ENCODE measurements at regions not wholly inside any gene's neighbourhood (a gene's known extent, or its start where the extent isn't known, plus 50 kb on each side); places are given as distances from the start of the nearest gene placed in this dataset.

GRCh38 chr5:110096419-110096818 is 406.7 kb downstream of the MAN2A1 start:
- Histone ChIP-seq H3K9ac (replicated peaks; ENCODE audit: extremely low read depth, insufficient read depth, low read length) (no peak overlapping the region), H3K27me3 (ENCODE audit: control insufficient read depth in 2 of 2, insufficient read depth in 2 of 2, low read length in 2 of 2) (no peaks in the 10 kb centered on the region), H3K4me3 (replicated peaks in 1 of 3; ENCODE audit: insufficient read depth in 1 of 3, low read depth in 1 of 3, low read length in 3 of 3) (no peak overlapping the region), H3K27ac (ENCODE audit: insufficient read depth, low read depth, low read length) (no peak overlapping the region), H3K4me2 (ENCODE audit: insufficient read depth, low read length) (no peak overlapping the region), H2AFZ (ENCODE audit: low read depth, low read length) (no peak overlapping the region), H4K20me1 (replicated peaks; ENCODE audit: control insufficient read depth, extremely low read depth, insufficient read depth, low read length) (no peaks in the 10 kb centered on the region), H3K9me1 (replicated peaks; ENCODE audit: control insufficient read depth, extremely low read depth, insufficient read depth, low read length) (no peaks in the 10 kb centered on the region), H3K9me3 (replicated peaks; ENCODE audit: control insufficient read depth, insufficient read depth, low read length) (no peaks in the 10 kb centered on the region), H3K79me2 (ENCODE audit: control insufficient read depth, insufficient read depth, low read length) (no peaks in the 10 kb centered on the region), H3K4me1 (ENCODE audit: control insufficient read depth, extremely low read depth, insufficient read depth, low read length) (no peaks in the 10 kb centered on the region), H3K36me3 (ENCODE audit: control insufficient read depth in 2 of 2, extremely low read depth in 1 of 2, insufficient read depth in 2 of 2, low read length in 2 of 2) (no peaks in the 10 kb centered on the region)
- dilution Hi-C loops (cut with MboI; ENCODE audit: extremely low pct_ligation_motif_present, low sequenced_read_pairs) (no loop called here), intact Hi-C loops (cut with micrococcal nuclease) (no loop called here)
- ChIA-PET POLR2A (no interaction called here), CTCF (no interaction called here)
- TF ChIP-seq EZH2 (IDR thresholded peaks at IDR 0.05; ENCODE audit: borderline replicate concordance, low read depth, low read length, severe bottlenecking) = no peak
- no peak for TF ChIP-seq FOS (IDR thresholded peaks at IDR 0.05; ENCODE audit: borderline replicate concordance, insufficient read depth, low read length)
- TF ChIP-seq, protein P1, sequence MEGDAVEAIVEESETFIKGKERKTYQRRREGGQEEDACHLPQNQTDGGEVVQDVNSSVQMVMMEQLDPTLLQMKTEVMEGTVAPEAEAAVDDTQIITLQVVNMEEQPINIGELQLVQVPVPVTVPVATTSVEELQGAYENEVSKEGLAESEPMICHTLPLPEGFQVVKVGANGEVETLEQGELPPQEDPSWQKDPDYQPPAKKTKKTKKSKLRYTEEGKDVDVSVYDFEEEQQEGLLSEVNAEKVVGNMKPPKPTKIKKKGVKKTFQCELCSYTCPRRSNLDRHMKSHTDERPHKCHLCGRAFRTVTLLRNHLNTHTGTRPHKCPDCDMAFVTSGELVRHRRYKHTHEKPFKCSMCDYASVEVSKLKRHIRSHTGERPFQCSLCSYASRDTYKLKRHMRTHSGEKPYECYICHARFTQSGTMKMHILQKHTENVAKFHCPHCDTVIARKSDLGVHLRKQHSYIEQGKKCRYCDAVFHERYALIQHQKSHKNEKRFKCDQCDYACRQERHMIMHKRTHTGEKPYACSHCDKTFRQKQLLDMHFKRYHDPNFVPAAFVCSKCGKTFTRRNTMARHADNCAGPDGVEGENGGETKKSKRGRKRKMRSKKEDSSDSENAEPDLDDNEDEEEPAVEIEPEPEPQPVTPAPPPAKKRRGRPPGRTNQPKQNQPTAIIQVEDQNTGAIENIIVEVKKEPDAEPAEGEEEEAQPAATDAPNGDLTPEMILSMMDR (IDR thresholded peaks at IDR 0.05; ENCODE audit: extremely low read depth in 1 of 2, insufficient read depth in 1 of 2, low read depth in 1 of 2, low read length in 2 of 2) = no peak
- no peak for FAIRE-seq
- no TSS peak for BruUV-seq (replicated peaks)
- DNase-seq (ENCODE audit: low read depth, low spot score) = no peak

GRCh38 chr5:110099572-110099971 is 409.8 kb downstream of the MAN2A1 start:
- H3K9me3 ChIP-seq (replicated peaks; ENCODE audit: control insufficient read depth, insufficient read depth, low read length) = no peaks in the 10 kb centered on the region
- H3K27me3 ChIP-seq (ENCODE audit: control insufficient read depth in 2 of 2, insufficient read depth in 2 of 2, low read length in 2 of 2) = no peaks in the 10 kb centered on the region
- no peaks in the 10 kb centered on the region for H3K4me1 ChIP-seq (ENCODE audit: control insufficient read depth, extremely low read depth, insufficient read depth, low read length)
- dilution Hi-C loops (cut with MboI; ENCODE audit: extremely low pct_ligation_motif_present, low sequenced_read_pairs) = no loop called here
- CTCF ChIA-PET = no interaction called here
- BruUV-seq (replicated peaks) = no TSS peak
- H3K4me3 ChIP-seq (replicated peaks in 1 of 3; ENCODE audit: insufficient read depth in 1 of 3, low read depth in 1 of 3, low read length in 3 of 3) = no peak overlapping the region
- no peak overlapping the region for H3K9ac ChIP-seq (replicated peaks; ENCODE audit: extremely low read depth, insufficient read depth, low read length)
- no peaks in the 10 kb centered on the region for H3K79me2 ChIP-seq (ENCODE audit: control insufficient read depth, insufficient read depth, low read length)
- no peaks in the 10 kb centered on the region for H4K20me1 ChIP-seq (replicated peaks; ENCODE audit: control insufficient read depth, extremely low read depth, insufficient read depth, low read length)
- no peak overlapping the region for H3K4me2 ChIP-seq (ENCODE audit: insufficient read depth, low read length)
- POLR2A ChIA-PET = no interaction called here
- intact Hi-C loops (cut with micrococcal nuclease) = no loop called here
- FAIRE-seq (no peak), DNase-seq (ENCODE audit: low read depth, low spot score) (no peak)
- H3K9me1 ChIP-seq (replicated peaks; ENCODE audit: control insufficient read depth, extremely low read depth, insufficient read depth, low read length) = no peaks in the 10 kb centered on the region
- H3K36me3 ChIP-seq (ENCODE audit: control insufficient read depth in 2 of 2, extremely low read depth in 1 of 2, insufficient read depth in 2 of 2, low read length in 2 of 2) = no peaks in the 10 kb centered on the region
- no peak overlapping the region for H2AFZ ChIP-seq (ENCODE audit: low read depth, low read length)
- TF ChIP-seq POLR2AphosphoS5 (IDR thresholded peaks at IDR 0.05; ENCODE audit: insufficient read depth, low read depth, low read length) (no peak), MYC (IDR thresholded peaks at IDR 0.05; ENCODE audit: low read depth, low read length) (no peak), EZH2 (IDR thresholded peaks at IDR 0.05; ENCODE audit: borderline replicate concordance, low read depth, low read length, severe bottlenecking) (no peak)
- H3K27ac ChIP-seq (ENCODE audit: insufficient read depth, low read depth, low read length) = no peak overlapping the region

Data from endothelial cell of umbilical vein (primary cell).